HL-60 (cell line): ENCODE measurements at regions not wholly inside any gene's neighbourhood (a gene's known extent, or its start where the extent isn't known, plus 50 kb on each side); places are given as distances from the start of the nearest gene placed in this dataset.

Source experiments
- CTCF ChIP-seq: IDR thresholded peaks from one replicate; pipeline ENCODE4 v1.5.1; 2011; ENCODE audit warnings: low read length, control low read depth, inconsistent platforms; ENCODE audit not compliant: insufficient read depth
- GABPA ChIP-seq: IDR thresholded peaks from 2 replicates; pipeline ENCODE4 v1.6.1; 2012; ENCODE audit warnings: low read depth
- POLR2AphosphoS5 ChIP-seq: IDR thresholded peaks from 2 replicates; pipeline ENCODE4 v1.6.1; 2012; ENCODE audit warnings: low read depth

GRCh38 chr7:32253299-32253698 lies 183.1 kb upstream of the PDE1C start:
- TF ChIP-seq GABPA (no peak), CTCF (no peak), POLR2AphosphoS5 (no peak)
